ENCODE measurements at regions not wholly inside any gene's neighbourhood (a gene's known extent, or its start where the extent isn't known, plus 50 kb on each side); places are given as distances from the start of the nearest gene placed in this dataset.

- BruUV-seq (replicated peaks) = no TSS peak
- no peaks in the 10 kb centered on the region for H3K9me1 ChIP-seq (replicated peaks; ENCODE audit: control insufficient read depth, extremely low read depth, insufficient read depth, low read length)
- H3K36me3 ChIP-seq (ENCODE audit: control insufficient read depth in 2 of 2, extremely low read depth in 1 of 2, insufficient read depth in 2 of 2, low read length in 2 of 2) = no peaks in the 10 kb centered on the region
- H2AFZ ChIP-seq (ENCODE audit: low read depth, low read length) = no peak overlapping the region
- H3K4me3 ChIP-seq (replicated peaks in 1 of 3; ENCODE audit: insufficient read depth in 1 of 3, low read depth in 1 of 3, low read length in 3 of 3) = no peak overlapping the region
- FAIRE-seq = no peak
- H3K9me3 ChIP-seq (replicated peaks; ENCODE audit: control insufficient read depth, insufficient read depth, low read length) = no peaks in the 10 kb centered on the region
- H3K4me2 ChIP-seq (ENCODE audit: insufficient read depth, low read length) = no peak overlapping the region
- intact Hi-C loops (cut with micrococcal nuclease) (no loop called here), dilution Hi-C loops (cut with MboI; ENCODE audit: extremely low pct_ligation_motif_present, low sequenced_read_pairs) (no loop called here)
- no peak overlapping the region for H3K27ac ChIP-seq (ENCODE audit: insufficient read depth, low read depth, low read length)
- TF ChIP-seq, protein P1, sequence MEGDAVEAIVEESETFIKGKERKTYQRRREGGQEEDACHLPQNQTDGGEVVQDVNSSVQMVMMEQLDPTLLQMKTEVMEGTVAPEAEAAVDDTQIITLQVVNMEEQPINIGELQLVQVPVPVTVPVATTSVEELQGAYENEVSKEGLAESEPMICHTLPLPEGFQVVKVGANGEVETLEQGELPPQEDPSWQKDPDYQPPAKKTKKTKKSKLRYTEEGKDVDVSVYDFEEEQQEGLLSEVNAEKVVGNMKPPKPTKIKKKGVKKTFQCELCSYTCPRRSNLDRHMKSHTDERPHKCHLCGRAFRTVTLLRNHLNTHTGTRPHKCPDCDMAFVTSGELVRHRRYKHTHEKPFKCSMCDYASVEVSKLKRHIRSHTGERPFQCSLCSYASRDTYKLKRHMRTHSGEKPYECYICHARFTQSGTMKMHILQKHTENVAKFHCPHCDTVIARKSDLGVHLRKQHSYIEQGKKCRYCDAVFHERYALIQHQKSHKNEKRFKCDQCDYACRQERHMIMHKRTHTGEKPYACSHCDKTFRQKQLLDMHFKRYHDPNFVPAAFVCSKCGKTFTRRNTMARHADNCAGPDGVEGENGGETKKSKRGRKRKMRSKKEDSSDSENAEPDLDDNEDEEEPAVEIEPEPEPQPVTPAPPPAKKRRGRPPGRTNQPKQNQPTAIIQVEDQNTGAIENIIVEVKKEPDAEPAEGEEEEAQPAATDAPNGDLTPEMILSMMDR (IDR thresholded peaks at IDR 0.05; ENCODE audit: extremely low read depth in 1 of 2, insufficient read depth in 1 of 2, low read depth in 1 of 2, low read length in 2 of 2) = no peak
- TF ChIP-seq MYC (IDR thresholded peaks at IDR 0.05; ENCODE audit: low read depth, low read length) (no peak), FOS (IDR thresholded peaks at IDR 0.05; ENCODE audit: borderline replicate concordance, insufficient read depth, low read length) (no peak)
- CTCF ChIA-PET = no interaction called here
- no peaks in the 10 kb centered on the region for H3K4me1 ChIP-seq (ENCODE audit: control insufficient read depth, extremely low read depth, insufficient read depth, low read length)
- no peaks in the 10 kb centered on the region for H4K20me1 ChIP-seq (replicated peaks; ENCODE audit: control insufficient read depth, extremely low read depth, insufficient read depth, low read length)
- DNase-seq (ENCODE audit: low read depth, low spot score) = no peak
- no peaks in the 10 kb centered on the region for H3K79me2 ChIP-seq (ENCODE audit: control insufficient read depth, insufficient read depth, low read length)
- no peak overlapping the region for H3K9ac ChIP-seq (replicated peaks; ENCODE audit: extremely low read depth, insufficient read depth, low read length)
- POLR2A ChIA-PET = no interaction called here
- H3K27me3 ChIP-seq (ENCODE audit: control insufficient read depth in 2 of 2, insufficient read depth in 2 of 2, low read length in 2 of 2) = no peaks in the 10 kb centered on the region
Measured at GRCh38 chr13:64277097-64277496, 2861.4 kb upstream of the PCDH20 start.

GRCh38 chr13:64276232-64276631 lies 2860.6 kb upstream of the PCDH20 start:
- H3K9ac ChIP-seq (replicated peaks; ENCODE audit: extremely low read depth, insufficient read depth, low read length) = no peak overlapping the region
- BruUV-seq (replicated peaks) = no TSS peak
- H2AFZ ChIP-seq (ENCODE audit: low read depth, low read length) = no peak overlapping the region
- no peaks in the 10 kb centered on the region for H3K36me3 ChIP-seq (ENCODE audit: control insufficient read depth in 2 of 2, extremely low read depth in 1 of 2, insufficient read depth in 2 of 2, low read length in 2 of 2)
- H4K20me1 ChIP-seq (replicated peaks; ENCODE audit: control insufficient read depth, extremely low read depth, insufficient read depth, low read length) = no peaks in the 10 kb centered on the region
- H3K9me3 ChIP-seq (replicated peaks; ENCODE audit: control insufficient read depth, insufficient read depth, low read length) = no peaks in the 10 kb centered on the region
- ChIA-PET POLR2A (no interaction called here), CTCF (no interaction called here)
- TF ChIP-seq EZH2 (IDR thresholded peaks at IDR 0.05; ENCODE audit: borderline replicate concordance, low read depth, low read length, severe bottlenecking) = no peak
- TF ChIP-seq, protein P1 (IDR thresholded peaks at IDR 0.05; ENCODE audit: extremely low read depth in 1 of 2, insufficient read depth in 1 of 2, low read depth in 1 of 2, low read length in 2 of 2) = no peak
- TF ChIP-seq FOS (IDR thresholded peaks at IDR 0.05; ENCODE audit: borderline replicate concordance, insufficient read depth, low read length) = no peak
- no peak for TF ChIP-seq MYC (IDR thresholded peaks at IDR 0.05; ENCODE audit: low read depth, low read length)
- TF ChIP-seq POLR2AphosphoS5 (IDR thresholded peaks at IDR 0.05; ENCODE audit: insufficient read depth, low read depth, low read length) = no peak
- TF ChIP-seq POLR2A (IDR thresholded peaks at IDR 0.05; ENCODE audit: low read depth, low read length) = no peak
- TF ChIP-seq GATA2 (IDR thresholded peaks at IDR 0.05; ENCODE audit: insufficient read depth, insufficient read length, low read depth, low read length) = no peak
- TF ChIP-seq JUN (IDR thresholded peaks at IDR 0.05; ENCODE audit: borderline replicate concordance, insufficient read depth, insufficient read length, low read depth) = no peak
- TF ChIP-seq, protein P2, sequence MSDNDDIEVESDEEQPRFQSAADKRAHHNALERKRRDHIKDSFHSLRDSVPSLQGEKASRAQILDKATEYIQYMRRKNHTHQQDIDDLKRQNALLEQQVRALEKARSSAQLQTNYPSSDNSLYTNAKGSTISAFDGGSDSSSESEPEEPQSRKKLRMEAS (IDR thresholded peaks at IDR 0.05; ENCODE audit: insufficient read depth, insufficient read length) = no peak
- dilution Hi-C loops (cut with MboI; ENCODE audit: extremely low pct_ligation_motif_present, low sequenced_read_pairs) (no loop called here), intact Hi-C loops (cut with micrococcal nuclease) (no loop called here)
- H3K9me1 ChIP-seq (replicated peaks; ENCODE audit: control insufficient read depth, extremely low read depth, insufficient read depth, low read length) = no peaks in the 10 kb centered on the region
- FAIRE-seq (no peak), DNase-seq (ENCODE audit: low read depth, low spot score) (no peak)
- no peak overlapping the region for H3K27ac ChIP-seq (ENCODE audit: insufficient read depth, low read depth, low read length)
- no peak overlapping the region for H3K4me2 ChIP-seq (ENCODE audit: insufficient read depth, low read length)
- H3K79me2 ChIP-seq (ENCODE audit: control insufficient read depth, insufficient read depth, low read length) = no peaks in the 10 kb centered on the region
- H3K27me3 ChIP-seq (ENCODE audit: control insufficient read depth in 2 of 2, insufficient read depth in 2 of 2, low read length in 2 of 2) = no peaks in the 10 kb centered on the region
- H3K4me1 ChIP-seq (ENCODE audit: control insufficient read depth, extremely low read depth, insufficient read depth, low read length) = no peaks in the 10 kb centered on the region
- H3K4me3 ChIP-seq (replicated peaks in 1 of 3; ENCODE audit: insufficient read depth in 1 of 3, low read depth in 1 of 3, low read length in 3 of 3) = no peak overlapping the region

All from endothelial cell of umbilical vein (primary cell).